C4-2B (cell line): ENCODE measurements at regions not wholly inside any gene's neighbourhood (a gene's known extent, or its start where the extent isn't known, plus 50 kb on each side); places are given as distances from the start of the nearest gene placed in this dataset.

Source experiments
- CTCF ChIP-seq: fragments of 450-650 bp; conservative IDR thresholded peaks from 2 replicates; pipeline ENCODE4 v1.5.1; 2017; ENCODE audit warnings: mild to moderate bottlenecking
- ZFX ChIP-seq: fragments of 450-650 bp; IDR thresholded peaks from 2 replicates; pipeline ENCODE4 v1.6.1; 2017

- TF ChIP-seq CTCF (no peak), ZFX (no peak)
Observed at GRCh38 chr7:46283852-46284251, 362.8 kb upstream of the IGFBP3 start.
